ENCODE measurements at regions not wholly inside any gene's neighbourhood (a gene's known extent, or its start where the extent isn't known, plus 50 kb on each side); places are given as distances from the start of the nearest gene placed in this dataset.

DNA sequence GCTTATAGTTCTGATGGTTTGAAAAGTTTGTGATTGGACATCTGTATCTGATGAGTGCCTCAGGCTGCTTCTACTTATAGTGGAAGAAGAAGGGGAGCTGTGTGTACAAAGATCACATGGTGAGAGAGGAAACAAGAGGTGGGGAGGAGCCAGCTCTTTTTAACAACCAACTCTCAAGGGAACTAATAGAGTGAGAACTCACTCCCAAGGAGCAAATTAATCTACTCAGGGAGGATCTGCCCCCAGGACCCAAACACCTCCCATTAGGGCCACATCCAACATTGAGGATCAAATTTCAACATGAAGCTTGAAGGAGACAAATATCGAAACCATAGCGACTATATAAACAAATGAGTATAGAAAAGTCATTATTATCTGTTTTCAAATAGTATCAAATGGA lies 64.7 kb upstream of the PRLR start:
- Histone ChIP-seq H3K4me3 (no peak overlapping the region), H3K36me3 (no peaks in the 10 kb centered on the region), H3K4me1 (no peaks in the 10 kb centered on the region), H3K27ac (no peak overlapping the region), H3K9me3 (no peaks in the 10 kb centered on the region), H3K27me3 (no peaks in the 10 kb centered on the region)
- no peak for DNase-seq
- WGBS, 2 donors: 68 to 80% methylated on average over 2 of the region's 2 CpGs
- intact Hi-C loops (cut with DNase I): no loop called here
- TF ChIP-seq, protein P1, sequence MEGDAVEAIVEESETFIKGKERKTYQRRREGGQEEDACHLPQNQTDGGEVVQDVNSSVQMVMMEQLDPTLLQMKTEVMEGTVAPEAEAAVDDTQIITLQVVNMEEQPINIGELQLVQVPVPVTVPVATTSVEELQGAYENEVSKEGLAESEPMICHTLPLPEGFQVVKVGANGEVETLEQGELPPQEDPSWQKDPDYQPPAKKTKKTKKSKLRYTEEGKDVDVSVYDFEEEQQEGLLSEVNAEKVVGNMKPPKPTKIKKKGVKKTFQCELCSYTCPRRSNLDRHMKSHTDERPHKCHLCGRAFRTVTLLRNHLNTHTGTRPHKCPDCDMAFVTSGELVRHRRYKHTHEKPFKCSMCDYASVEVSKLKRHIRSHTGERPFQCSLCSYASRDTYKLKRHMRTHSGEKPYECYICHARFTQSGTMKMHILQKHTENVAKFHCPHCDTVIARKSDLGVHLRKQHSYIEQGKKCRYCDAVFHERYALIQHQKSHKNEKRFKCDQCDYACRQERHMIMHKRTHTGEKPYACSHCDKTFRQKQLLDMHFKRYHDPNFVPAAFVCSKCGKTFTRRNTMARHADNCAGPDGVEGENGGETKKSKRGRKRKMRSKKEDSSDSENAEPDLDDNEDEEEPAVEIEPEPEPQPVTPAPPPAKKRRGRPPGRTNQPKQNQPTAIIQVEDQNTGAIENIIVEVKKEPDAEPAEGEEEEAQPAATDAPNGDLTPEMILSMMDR (IDR thresholded peaks at IDR 0.05): no peak
- TF ChIP-seq POLR2A (IDR thresholded peaks at IDR 0.05): no peak

- Histone ChIP-seq H3K27me3 (no peaks in the 10 kb centered on the region), H3K4me3 (no peak overlapping the region), H3K27ac (no peak overlapping the region), H3K36me3 (no peaks in the 10 kb centered on the region), H3K4me1 (no peaks in the 10 kb centered on the region), H3K9me3 (no peaks in the 10 kb centered on the region)
- no peak for TF ChIP-seq POLR2A (IDR thresholded peaks at IDR 0.05)
- TF ChIP-seq, protein P1 (IDR thresholded peaks at IDR 0.05): no peak
- no peak for DNase-seq
- intact Hi-C loops (cut with DNase I): no loop called here
- 64 to 71% methylated on average over 6 of the region's 6 CpGs for WGBS, 2 donors
Measured at GRCh38 chr5:35294017-35294416, 63.7 kb upstream of the PRLR start.

DNA sequence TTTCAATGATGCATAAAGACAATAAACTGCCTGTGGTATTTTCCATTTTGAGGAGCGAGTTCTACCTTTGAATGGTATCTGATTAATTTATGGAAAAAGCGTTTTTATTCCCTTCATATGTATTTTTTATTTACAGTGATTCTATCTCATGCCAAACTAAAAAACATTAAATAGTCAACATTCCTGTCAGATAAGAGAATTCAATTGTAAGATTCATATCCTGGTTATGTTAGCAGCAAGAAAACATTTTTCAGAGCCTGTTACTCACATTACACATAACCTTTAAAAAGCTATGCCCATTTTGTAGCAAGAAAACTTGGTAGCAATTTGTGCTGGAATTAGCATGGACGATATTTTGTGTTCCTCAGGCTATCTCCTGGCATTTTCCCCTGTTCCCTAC lies 55.1 kb upstream of the PRLR start:
- no peaks in the 10 kb centered on the region for H3K36me3 ChIP-seq
- H3K27ac ChIP-seq: no peak overlapping the region
- H3K4me3 ChIP-seq: no peak overlapping the region
- H3K9me3 ChIP-seq: no peaks in the 10 kb centered on the region
- intact Hi-C loops (cut with DNase I): no loop called here
- WGBS, 2 donors: 49 to 57% methylated on average over 3 of the region's 3 CpGs
- no peaks in the 10 kb centered on the region for H3K27me3 ChIP-seq
- no peaks in the 10 kb centered on the region for H3K4me1 ChIP-seq
- TF ChIP-seq POLR2A (IDR thresholded peaks at IDR 0.05): no peak
- TF ChIP-seq, protein P1 (IDR thresholded peaks at IDR 0.05): no peak
- no peak for DNase-seq

DNA sequence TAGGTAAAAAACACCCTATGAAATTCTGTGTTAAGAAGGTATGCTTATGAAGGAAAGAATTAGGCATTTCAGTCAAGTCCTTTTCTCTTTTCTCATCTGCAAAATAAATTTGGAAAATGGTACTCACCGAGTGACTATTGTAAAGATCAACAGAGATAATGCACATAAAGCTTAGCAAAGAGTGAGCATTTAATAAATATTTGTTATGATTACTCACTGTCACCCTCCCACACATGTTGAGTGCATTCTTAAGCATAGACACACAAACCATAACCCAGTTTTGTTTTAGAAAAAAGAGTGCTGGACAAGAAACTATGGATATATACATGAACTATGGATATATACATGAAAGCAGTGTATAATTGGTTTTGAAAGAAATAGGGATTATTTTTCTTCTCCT lies 54.7 kb upstream of the PRLR start:
- WGBS, 2 donors: 43 to 65% methylated on average over 1 of the region's 1 CpG
- no peak for TF ChIP-seq POLR2A (IDR thresholded peaks at IDR 0.05)
- no peak overlapping the region for H3K27ac ChIP-seq
- no peak overlapping the region for H3K4me3 ChIP-seq
- H3K27me3 ChIP-seq: no peaks in the 10 kb centered on the region
- intact Hi-C loops (cut with DNase I): no loop called here
- no peaks in the 10 kb centered on the region for H3K36me3 ChIP-seq
- no peak for DNase-seq
- H3K9me3 ChIP-seq: no peaks in the 10 kb centered on the region
- no peaks in the 10 kb centered on the region for H3K4me1 ChIP-seq

- no peak overlapping the region for H3K27ac ChIP-seq
- H3K36me3 ChIP-seq: no peaks in the 10 kb centered on the region
- TF ChIP-seq, protein P1 (IDR thresholded peaks at IDR 0.05): no peak
- no peak for TF ChIP-seq POLR2A (IDR thresholded peaks at IDR 0.05)
- H3K9me3 ChIP-seq: no peaks in the 10 kb centered on the region
- H3K4me3 ChIP-seq: no peak overlapping the region
- no peak for DNase-seq
- intact Hi-C loops (cut with DNase I): no loop called here
- no peaks in the 10 kb centered on the region for H3K27me3 ChIP-seq
- no peaks in the 10 kb centered on the region for H3K4me1 ChIP-seq
Measured at GRCh38 chr5:35284364-35284763, 54.1 kb upstream of the PRLR start.

DNA sequence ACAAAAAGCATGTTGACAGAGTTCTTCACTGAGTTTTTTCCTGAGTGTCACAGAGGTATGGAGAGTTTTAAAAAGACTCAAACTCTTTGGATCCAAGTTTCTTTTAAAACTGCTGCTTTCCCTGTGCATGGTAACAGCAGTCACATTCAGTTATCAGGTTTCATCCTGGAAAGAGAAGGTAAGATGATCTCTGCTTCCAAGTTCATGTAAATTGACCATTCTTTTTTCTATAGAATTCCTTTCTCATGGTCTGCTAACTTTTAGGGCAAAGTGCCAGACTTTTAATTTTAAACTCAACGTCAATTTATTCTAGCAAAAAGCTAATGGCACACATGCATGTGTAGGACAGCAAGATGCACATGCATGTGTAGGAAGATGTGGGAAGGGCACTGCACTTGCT lies 52.5 kb upstream of the PRLR start:
- H3K36me3 ChIP-seq: no peaks in the 10 kb centered on the region
- no peaks in the 10 kb centered on the region for H3K4me1 ChIP-seq
- WGBS, 2 donors: 7 to 55% methylated on average over 1 of the region's 1 CpG
- no peaks in the 10 kb centered on the region for H3K9me3 ChIP-seq
- no peak overlapping the region for H3K4me3 ChIP-seq
- no peaks in the 10 kb centered on the region for H3K27me3 ChIP-seq
- TF ChIP-seq, protein P1 (IDR thresholded peaks at IDR 0.05): no peak
- no peak for TF ChIP-seq POLR2A (IDR thresholded peaks at IDR 0.05)
- no peak overlapping the region for H3K27ac ChIP-seq
- intact Hi-C loops (cut with DNase I): no loop called here
- no peak for DNase-seq

Data from esophagus squamous epithelium (tissue), 5 donors.